Endothelial cell of umbilical vein (primary cell): ENCODE measurements at regions not wholly inside any gene's neighbourhood (a gene's known extent, or its start where the extent isn't known, plus 50 kb on each side); places are given as distances from the start of the nearest gene placed in this dataset.

Experiments used
- BruUV-seq: library from RNA; stranded (reverse); fragments of 400-500 nt; replicated peaks from 2 replicates; lab custom pipeline; 2021; lab: Mats Ljungman, UMichigan
- CTCF ChIA-PET: fragments of 300-600, 350-600 bp; sonication (Branson Sonifier 250); formaldehyde crosslinking; loops from one replicate; lab custom pipeline; 2021; ENCODE audit warnings: antibody characterized with exemption, inconsistent platforms; lab: Charles Lee
- POLR2A ChIA-PET: fragments of 300-600, 350-600 bp; sonication (Branson Sonifier 250); formaldehyde crosslinking; loops from one replicate; lab custom pipeline; 2021; ENCODE audit warnings: antibody characterized with exemption, inconsistent platforms; lab: Charles Lee
- DNase-seq: peaks from one replicate; pipeline ENCODE4 v3.0.0-alpha.2; 2011; ENCODE audit warnings: low read depth, low spot score
- FAIRE-seq: peaks from 2 replicates; lab custom pipeline; 2011; peaks lifted over from hg19 to GRCh38; lab: Jason Lieb, UNC
- H2AFZ ChIP-seq: 2 replicates; pipeline ENCODE4 v1.6.0; 2012; ENCODE audit warnings: low read depth, low read length, control low read depth, inconsistent platforms
- H3K27ac ChIP-seq: 2 replicates; pipeline ENCODE4 v1.5.1; 2011; ENCODE audit warnings: low read depth, mild to moderate bottlenecking, control low read depth, low read length, moderate library complexity; ENCODE audit not compliant: insufficient read depth
- H3K27me3 ChIP-seq, 2 experiments: 2 replicates each; pipeline versions ENCODE4 v1.6.0 to v1.6.1; 2011; ENCODE audit warnings: low read length in 2 of 2, mixed read lengths in 1 of 2; ENCODE audit not compliant: control insufficient read depth in 2 of 2, insufficient read depth in 2 of 2
- H3K36me3 ChIP-seq, 2 experiments: 2 replicates in 1 of 2; 3 replicates in 1 of 2; pipeline ENCODE4 v1.5.1; 2011; ENCODE audit warnings: low read length in 2 of 2, mild to moderate bottlenecking in 1 of 2, moderate library complexity in 1 of 2; ENCODE audit not compliant: control insufficient read depth in 2 of 2, insufficient read depth in 2 of 2; ENCODE audit errors: extremely low read depth in 1 of 2
- H3K4me1 ChIP-seq: 3 replicates; pipeline ENCODE4 v1.5.1; 2011; ENCODE audit warnings: mild to moderate bottlenecking, low read length; ENCODE audit not compliant: control insufficient read depth, insufficient read depth; ENCODE audit errors: extremely low read depth
- H3K4me2 ChIP-seq: 2 replicates; pipeline ENCODE4 v1.6.1; 2011; ENCODE audit warnings: low read length, control low read depth, mixed read lengths; ENCODE audit not compliant: insufficient read depth
- H3K4me3 ChIP-seq, 3 experiments: fragments of 200-600 bp in 1 of 3; sonication (generic), shearing (Covaris generic) in 1 of 3; replicated peaks in 1 of 3; 2 replicates each; pipeline ENCODE4 v1.5.1; 2011 to 2016; ENCODE audit warnings: control low read depth in 3 of 3, low read length in 3 of 3, mild to moderate bottlenecking in 2 of 3, inconsistent platforms in 1 of 3, low read depth in 1 of 3, moderate library complexity in 1 of 3; ENCODE audit not compliant: insufficient read depth in 1 of 3
- H3K79me2 ChIP-seq: 2 replicates; pipeline ENCODE4 v1.6.0; 2012; ENCODE audit warnings: low read length, inconsistent platforms; ENCODE audit not compliant: control insufficient read depth, insufficient read depth
- H3K9ac ChIP-seq: replicated peaks from 2 replicates; pipeline ENCODE3; 2011; ENCODE audit warnings: low read length, control low read depth; ENCODE audit not compliant: insufficient read depth; ENCODE audit errors: extremely low read depth
- H3K9me1 ChIP-seq: replicated peaks from 3 replicates; pipeline ENCODE4 v1.6.0; 2011; ENCODE audit warnings: mild to moderate bottlenecking, low read length; ENCODE audit not compliant: control insufficient read depth, insufficient read depth; ENCODE audit errors: extremely low read depth
- H3K9me3 ChIP-seq: replicated peaks from 2 replicates; pipeline ENCODE4 v1.5.1; 2012; ENCODE audit warnings: low read length, inconsistent platforms; ENCODE audit not compliant: control insufficient read depth, insufficient read depth
- H4K20me1 ChIP-seq: replicated peaks from 2 replicates; pipeline ENCODE3; 2011; ENCODE audit warnings: mild to moderate bottlenecking, low read length; ENCODE audit not compliant: control insufficient read depth, insufficient read depth; ENCODE audit errors: extremely low read depth
- EZH2 ChIP-seq: IDR thresholded peaks from 2 replicates; pipeline ENCODE4 v1.6.1; 2012; ENCODE audit warnings: borderline replicate concordance, low read depth, mild to moderate bottlenecking, moderate library complexity, low read length, inconsistent platforms; ENCODE audit not compliant: severe bottlenecking
- FOS ChIP-seq: IDR thresholded peaks from 2 replicates; pipeline ENCODE4 v1.6.1; 2011; ENCODE audit warnings: mild to moderate bottlenecking, low read length, moderate library complexity, borderline replicate concordance; ENCODE audit not compliant: insufficient read depth
- GATA2 ChIP-seq: IDR thresholded peaks from 2 replicates; pipeline ENCODE4 v1.7.0; 2011; ENCODE audit warnings: low read depth, mild to moderate bottlenecking, moderate library complexity, mixed read lengths, low read length; ENCODE audit not compliant: insufficient read length, insufficient read depth
- JUN ChIP-seq: IDR thresholded peaks from 2 replicates; pipeline ENCODE4 v1.6.1; 2011; ENCODE audit warnings: borderline replicate concordance, low read depth; ENCODE audit not compliant: insufficient read length, insufficient read depth
- MYC ChIP-seq: IDR thresholded peaks from one replicate; pipeline ENCODE4 v1.6.1; 2011; ENCODE audit warnings: mild to moderate bottlenecking, low read depth, low read length
- POLR2A ChIP-seq: IDR thresholded peaks from 2 replicates; pipeline ENCODE4 v1.6.1; 2012; ENCODE audit warnings: low read depth, mild to moderate bottlenecking, control low read depth, low read length
- POLR2AphosphoS5 ChIP-seq: IDR thresholded peaks from 2 replicates; pipeline ENCODE4 v1.6.1; 2012; ENCODE audit warnings: low read depth, mild to moderate bottlenecking, control low read depth, low read length, moderate library complexity; ENCODE audit not compliant: insufficient read depth
- dilution Hi-C: fragments of 300-500 bp; cut with MboI; formaldehyde crosslinking; loops from one replicate; pipeline ENCODE4 v1.15.0; 2019; ENCODE audit warnings: low sequenced_read_pairs; ENCODE audit not compliant: extremely low pct_ligation_motif_present
- intact Hi-C: fragments of 100-400 bp; cut with micrococcal nuclease; formaldehyde crosslinking; loops from one replicate; pipeline ENCODE4 v1.10.0; 2022
- TF ChIP-seq, protein P1 (sequence below), 2 donors: IDR thresholded peaks; 1 replicate in 1 of 2; 2 replicates in 1 of 2; pipeline ENCODE4 v1.5.1; 2011; ENCODE audit warnings: low read length in 2 of 2, mild to moderate bottlenecking in 2 of 2, moderate library complexity in 2 of 2, control low read depth in 1 of 2, inconsistent platforms in 1 of 2, low read depth in 1 of 2; ENCODE audit not compliant: insufficient read depth in 1 of 2; ENCODE audit errors: extremely low read depth in 1 of 2
- TF ChIP-seq, protein P2 (sequence below): IDR thresholded peaks from 2 replicates; pipeline ENCODE4 v1.6.1; 2011; ENCODE audit not compliant: insufficient read depth, insufficient read length

DNA sequence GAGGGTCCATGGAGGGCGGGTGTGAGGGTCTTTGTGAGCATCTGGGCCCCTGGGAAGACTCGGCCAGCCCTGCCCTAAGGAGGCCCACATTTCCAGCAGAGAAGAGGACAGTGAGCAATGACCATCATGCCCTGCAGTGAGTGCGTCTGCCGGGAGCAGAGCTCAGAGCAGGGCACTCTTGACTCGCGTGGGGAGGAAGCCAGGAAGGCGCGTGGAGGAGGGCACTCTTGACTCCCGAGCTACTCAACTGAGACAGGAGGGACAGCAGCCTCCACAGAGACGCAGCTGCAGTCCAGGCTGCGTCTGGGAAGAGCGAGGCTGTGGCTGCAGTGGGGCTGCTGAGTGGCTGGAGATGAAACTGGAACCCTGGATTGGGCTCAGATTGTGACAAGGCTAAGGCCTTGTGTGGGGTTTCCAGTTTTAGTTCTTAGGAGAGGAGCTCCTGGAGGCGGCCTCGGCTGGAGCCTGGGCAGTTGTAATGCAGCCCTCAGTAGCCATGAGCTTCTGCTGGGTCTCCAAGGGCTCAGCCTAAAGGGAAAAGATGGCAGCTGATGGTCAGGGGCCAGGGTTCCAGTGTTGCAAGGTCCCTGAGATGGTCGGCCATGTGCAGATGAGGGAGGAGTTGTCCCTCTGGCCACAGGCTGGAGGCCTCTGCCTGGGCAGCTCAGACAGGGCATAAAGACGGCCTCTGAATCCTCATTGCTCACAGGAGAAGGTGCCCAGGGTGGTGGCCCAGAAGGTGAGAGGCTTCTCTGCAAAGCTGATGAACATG lies 264.7 kb upstream of the B3GAT1 start:
- dilution Hi-C loops: no loop called here
- no TSS peak for BruUV-seq

More for the DNA sequence above, 264.7 kb upstream of the B3GAT1 start:
- Histone ChIP-seq H3K9ac (no peak overlapping the region), H4K20me1 (no peaks in the 10 kb centered on the region), H3K4me1 (no peaks in the 10 kb centered on the region), H2AFZ (no peak overlapping the region), H3K4me3 (no peak overlapping the region), H3K36me3 (no peaks in the 10 kb centered on the region), H3K4me2 (no peak overlapping the region), H3K27me3 (no peaks in the 10 kb centered on the region), H3K27ac (no peak overlapping the region), H3K79me2 (no peaks in the 10 kb centered on the region), H3K9me3 (peaks cover 2% of the 10 kb centered on the region), H3K9me1 (no peaks in the 10 kb centered on the region)
- CTCF ChIA-PET: no interaction called here
- FAIRE-seq (no peak), DNase-seq (no peak)
- intact Hi-C loops: no loop called here
- POLR2A ChIA-PET: no interaction called here
- TF ChIP-seq GATA2 (no peak), MYC (no peak), EZH2 (no peak), JUN (no peak), FOS (no peak), POLR2AphosphoS5 (no peak), POLR2A (no peak)
- TF ChIP-seq, protein P1, sequence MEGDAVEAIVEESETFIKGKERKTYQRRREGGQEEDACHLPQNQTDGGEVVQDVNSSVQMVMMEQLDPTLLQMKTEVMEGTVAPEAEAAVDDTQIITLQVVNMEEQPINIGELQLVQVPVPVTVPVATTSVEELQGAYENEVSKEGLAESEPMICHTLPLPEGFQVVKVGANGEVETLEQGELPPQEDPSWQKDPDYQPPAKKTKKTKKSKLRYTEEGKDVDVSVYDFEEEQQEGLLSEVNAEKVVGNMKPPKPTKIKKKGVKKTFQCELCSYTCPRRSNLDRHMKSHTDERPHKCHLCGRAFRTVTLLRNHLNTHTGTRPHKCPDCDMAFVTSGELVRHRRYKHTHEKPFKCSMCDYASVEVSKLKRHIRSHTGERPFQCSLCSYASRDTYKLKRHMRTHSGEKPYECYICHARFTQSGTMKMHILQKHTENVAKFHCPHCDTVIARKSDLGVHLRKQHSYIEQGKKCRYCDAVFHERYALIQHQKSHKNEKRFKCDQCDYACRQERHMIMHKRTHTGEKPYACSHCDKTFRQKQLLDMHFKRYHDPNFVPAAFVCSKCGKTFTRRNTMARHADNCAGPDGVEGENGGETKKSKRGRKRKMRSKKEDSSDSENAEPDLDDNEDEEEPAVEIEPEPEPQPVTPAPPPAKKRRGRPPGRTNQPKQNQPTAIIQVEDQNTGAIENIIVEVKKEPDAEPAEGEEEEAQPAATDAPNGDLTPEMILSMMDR (IDR thresholded peaks at IDR 0.05; ENCODE audit: extremely low read depth in 1 of 2, insufficient read depth in 1 of 2, low read depth in 1 of 2, low read length in 2 of 2): no peak
- TF ChIP-seq, protein P2, sequence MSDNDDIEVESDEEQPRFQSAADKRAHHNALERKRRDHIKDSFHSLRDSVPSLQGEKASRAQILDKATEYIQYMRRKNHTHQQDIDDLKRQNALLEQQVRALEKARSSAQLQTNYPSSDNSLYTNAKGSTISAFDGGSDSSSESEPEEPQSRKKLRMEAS: no peak
